ENCODE measurements at regions not wholly inside any gene's neighbourhood (a gene's known extent, or its start where the extent isn't known, plus 50 kb on each side); places are given as distances from the start of the nearest gene placed in this dataset.

- DNase-seq (ENCODE audit: low read depth): no peak
- H3K4me3 ChIP-seq (ENCODE audit: low read depth, low read length): no peak overlapping the region
- no peak for TF ChIP-seq CTCF (IDR thresholded peaks at IDR 0.05; ENCODE audit: insufficient read depth, low read length)
These were observed 129.7 kb downstream of the ZNF365 start for GRCh38 chr10:62503872-62504271.

GRCh38 chr10:62506371-62506770, 132.2 kb downstream of the ZNF365 start:
- TF ChIP-seq CTCF (IDR thresholded peaks at IDR 0.05; ENCODE audit: insufficient read depth, low read length): no peak

GRCh38 chr10:62511238-62511637, 137.1 kb downstream of the ZNF365 start:
- no peak overlapping the region for H3K4me3 ChIP-seq (ENCODE audit: low read depth, low read length)
- DNase-seq (ENCODE audit: low read depth): no peak
- no peak for TF ChIP-seq CTCF (IDR thresholded peaks at IDR 0.05; ENCODE audit: insufficient read depth, low read length)

More at GRCh38 chr10:62506371-62506770, 132.2 kb downstream of the ZNF365 start:
- no peak overlapping the region for H3K4me3 ChIP-seq (ENCODE audit: low read depth, low read length)
- DNase-seq (ENCODE audit: low read depth): no peak

- no peak for TF ChIP-seq CTCF (IDR thresholded peaks at IDR 0.05; ENCODE audit: insufficient read depth, low read length)
- DNase-seq (ENCODE audit: low read depth): no peak
- no peak overlapping the region for H3K4me3 ChIP-seq (ENCODE audit: low read depth, low read length)
These were observed 137.5 kb downstream of the ZNF365 start for GRCh38 chr10:62511656-62512055.

- DNase-seq (ENCODE audit: low read depth): no peak
- no peak for TF ChIP-seq CTCF (IDR thresholded peaks at IDR 0.05; ENCODE audit: insufficient read depth, low read length)
- H3K4me3 ChIP-seq (ENCODE audit: low read depth, low read length): no peak overlapping the region
These were observed 138.7 kb downstream of the ZNF365 start for GRCh38 chr10:62512732-62513475.

GRCh38 chr10:62514079-62514693, 140.0 kb downstream of the ZNF365 start:
- H3K4me3 ChIP-seq (ENCODE audit: low read depth, low read length): no peak overlapping the region
- TF ChIP-seq CTCF (IDR thresholded peaks at IDR 0.05; ENCODE audit: insufficient read depth, low read length): no peak
- no peak for DNase-seq (ENCODE audit: low read depth)
